ENCODE measurements at regions not wholly inside any gene's neighbourhood (a gene's known extent, or its start where the extent isn't known, plus 50 kb on each side); places are given as distances from the start of the nearest gene placed in this dataset.

DNA sequence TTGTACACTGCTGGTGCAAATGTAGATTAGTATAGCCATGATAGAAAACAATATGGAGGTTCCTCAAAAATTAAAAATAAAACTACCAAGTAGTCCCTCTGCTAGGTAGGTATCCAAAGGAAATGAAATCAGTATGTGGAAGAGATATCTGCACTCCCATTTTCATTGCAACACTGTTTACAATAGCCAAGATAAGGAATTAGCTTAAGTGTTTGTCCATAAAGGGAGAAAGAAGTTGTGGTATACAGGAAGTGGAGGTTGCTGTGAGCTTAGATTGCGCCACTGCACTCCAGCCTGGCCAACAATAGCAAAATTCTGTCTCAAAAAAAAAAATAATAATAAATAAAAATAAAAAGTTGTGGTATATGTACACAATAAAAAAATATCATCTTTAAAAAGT is 325.0 kb upstream of the EMCN start:
- no peak for DNase-seq (ENCODE audit: low spot score)

- no peak for DNase-seq (ENCODE audit: low spot score)
Observed at GRCh38 chr4:100841911-100842310, 324.1 kb upstream of the EMCN start.

- no peak for DNase-seq (ENCODE audit: low spot score)
Observed at GRCh38 chr4:100839712-100840111, 321.9 kb upstream of the EMCN start.

DNA sequence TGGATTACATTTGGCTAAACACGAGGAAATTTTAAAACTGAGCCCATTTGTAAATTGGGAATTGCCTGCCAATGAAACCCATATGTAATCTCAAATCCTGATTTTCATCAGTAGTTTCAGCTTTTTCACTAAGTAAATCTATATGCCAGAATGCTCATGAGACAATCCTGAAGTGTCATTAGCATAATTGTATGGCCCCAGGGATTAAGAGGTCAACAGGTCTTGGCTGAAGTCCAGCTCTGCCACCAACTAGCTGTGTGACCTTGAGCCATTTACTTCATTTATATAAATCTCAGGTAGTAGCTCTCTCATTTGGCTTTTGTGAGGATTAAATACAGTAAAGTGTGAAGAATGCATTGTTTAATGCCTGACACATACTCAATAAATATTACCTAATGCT is 320.5 kb upstream of the EMCN start:
- DNase-seq (ENCODE audit: low spot score), result no peak

GRCh38 chr4:100836929-100837328 is 319.1 kb upstream of the EMCN start:
- DNase-seq (ENCODE audit: low spot score), result no peak

- no peak for DNase-seq (ENCODE audit: low spot score)
Observed at GRCh38 chr4:100834616-100835015, 316.8 kb upstream of the EMCN start.

GRCh38 chr4:100833906-100834305 is 316.1 kb upstream of the EMCN start:
- DNase-seq (ENCODE audit: low spot score), result no peak

DNA sequence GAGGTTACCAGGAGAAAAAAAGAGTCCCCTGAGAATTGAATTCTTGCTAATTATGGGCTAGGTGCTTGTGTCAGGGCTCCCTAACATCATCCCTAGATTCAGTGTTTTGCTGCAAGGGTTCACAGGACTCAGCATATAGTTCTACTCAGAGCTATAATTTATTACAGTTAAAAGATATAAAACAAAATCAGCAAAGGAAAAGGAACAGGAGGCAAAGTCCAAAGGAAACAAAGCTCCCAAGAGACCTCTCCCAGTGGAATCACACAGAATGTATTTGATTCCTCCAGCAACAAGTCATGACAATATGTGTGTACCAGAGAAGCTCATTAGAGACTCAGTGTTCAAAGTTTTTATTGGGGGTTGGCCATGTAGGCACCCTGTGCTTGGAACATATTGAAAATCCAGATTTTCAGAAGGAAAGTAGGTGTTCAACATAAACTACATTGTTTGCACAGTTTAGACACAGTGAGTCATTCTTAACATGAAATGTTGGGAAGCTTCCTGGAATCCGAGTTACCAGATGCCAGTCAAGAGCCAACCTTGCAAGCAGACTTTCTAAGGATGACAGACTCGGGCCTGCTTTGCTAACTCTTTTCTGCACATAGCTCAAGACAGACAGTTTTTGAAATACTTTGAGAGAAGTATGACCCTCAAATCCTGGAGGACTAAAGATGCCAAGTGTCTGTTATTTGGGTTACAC is 311.3 kb upstream of the EMCN start:
- DNase-seq (ENCODE audit: low spot score), result no peak

GRCh38 chr4:100828364-100828763 is 310.5 kb upstream of the EMCN start:
- no peak for DNase-seq (ENCODE audit: low spot score)

GRCh38 chr4:100827756-100828155 is 309.9 kb upstream of the EMCN start:
- no peak for DNase-seq (ENCODE audit: low spot score)

GRCh38 chr4:100826808-100827548 is 309.2 kb upstream of the EMCN start:
- DNase-seq (ENCODE audit: low spot score), result peak; percentile 7

DNA sequence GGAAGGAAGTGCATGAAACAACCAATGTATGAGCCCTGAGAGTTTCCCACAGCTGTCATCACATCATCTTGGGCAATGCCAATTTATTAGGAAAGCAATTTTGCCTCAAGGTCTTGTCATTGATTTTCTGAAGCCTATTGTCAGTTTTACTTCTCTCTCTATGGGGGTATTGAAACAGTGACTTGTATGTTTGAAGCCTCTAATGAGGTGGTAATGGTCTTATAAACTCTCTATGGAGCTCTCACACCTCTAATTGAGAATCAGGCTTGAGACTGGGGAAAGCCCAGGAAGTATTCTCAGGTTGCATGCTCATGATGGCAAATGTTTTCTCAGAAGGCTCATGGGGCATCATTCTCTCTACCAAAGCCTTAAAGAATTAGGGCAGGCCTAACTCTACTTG is 308.2 kb upstream of the EMCN start:
- DNase-seq (ENCODE audit: low spot score), result no peak

- DNase-seq (ENCODE audit: low spot score), result no peak
Observed at GRCh38 chr4:100823993-100824323, 306.1 kb upstream of the EMCN start.

DNA sequence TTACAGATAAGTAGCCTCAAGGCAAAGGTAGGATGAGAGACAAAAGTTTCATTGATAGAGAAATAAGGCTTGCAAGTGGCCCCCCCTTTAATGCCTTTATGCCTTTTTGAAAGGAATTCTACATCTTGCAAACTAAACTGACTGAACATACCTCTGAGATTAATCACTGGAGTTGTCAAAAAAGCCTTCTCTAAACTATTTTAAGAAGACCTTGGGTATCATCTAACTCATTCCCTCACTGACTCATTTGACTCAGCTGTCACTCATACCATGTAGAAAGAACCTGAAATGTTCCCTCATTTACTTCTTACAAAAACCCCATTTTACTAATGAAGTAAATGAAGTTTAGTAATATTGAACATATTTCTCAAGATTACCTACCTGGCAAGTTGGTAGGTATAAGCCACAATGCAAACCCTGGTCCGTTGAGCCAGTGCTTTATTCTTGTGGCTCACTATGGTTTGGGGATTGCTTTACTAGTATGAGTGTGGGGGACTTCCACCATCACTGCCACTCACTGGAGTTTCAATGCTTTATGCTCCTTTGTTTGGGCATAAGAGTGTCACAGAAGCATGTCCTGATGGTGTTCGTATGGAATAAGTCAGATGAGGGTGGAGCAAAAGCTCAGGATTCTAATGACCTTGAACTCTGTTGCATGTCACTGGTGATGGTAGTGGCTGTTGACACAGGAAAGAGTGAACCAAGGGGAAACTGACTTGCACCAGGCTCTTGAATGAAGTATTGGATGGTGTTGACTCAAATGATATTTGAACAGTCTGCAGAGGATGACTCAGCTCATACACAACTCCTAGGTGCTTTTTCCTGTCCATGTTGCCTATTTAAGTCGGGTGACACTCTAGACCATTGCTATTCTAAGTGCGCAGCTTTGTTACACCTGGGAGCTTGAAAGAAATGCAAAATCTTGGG is 305.5 kb upstream of the EMCN start:
- no peak for DNase-seq (ENCODE audit: low spot score)

DNA sequence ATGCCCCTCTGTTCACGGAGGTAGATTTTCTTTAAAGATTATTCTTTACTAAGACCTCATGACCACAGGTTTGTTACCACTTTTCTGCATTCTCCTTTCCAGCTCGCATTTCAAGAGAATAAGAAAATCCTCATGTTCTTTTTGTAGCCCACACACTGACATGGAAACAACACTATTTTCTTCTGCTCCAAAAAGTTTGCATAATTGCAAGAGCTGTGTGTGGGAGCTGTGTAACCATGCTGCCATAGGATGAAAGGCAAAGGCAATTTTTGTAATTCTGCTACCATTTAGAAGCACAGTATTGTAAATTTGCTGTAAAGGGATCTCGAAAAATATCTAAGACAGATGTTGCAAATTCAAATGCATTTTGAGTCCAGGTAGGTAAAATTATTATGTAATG is 302.4 kb upstream of the EMCN start:
- no peak for DNase-seq (ENCODE audit: low spot score)

- no peak for DNase-seq (ENCODE audit: low spot score)
Observed at GRCh38 chr4:100819505-100819904, 301.7 kb upstream of the EMCN start.

DNA sequence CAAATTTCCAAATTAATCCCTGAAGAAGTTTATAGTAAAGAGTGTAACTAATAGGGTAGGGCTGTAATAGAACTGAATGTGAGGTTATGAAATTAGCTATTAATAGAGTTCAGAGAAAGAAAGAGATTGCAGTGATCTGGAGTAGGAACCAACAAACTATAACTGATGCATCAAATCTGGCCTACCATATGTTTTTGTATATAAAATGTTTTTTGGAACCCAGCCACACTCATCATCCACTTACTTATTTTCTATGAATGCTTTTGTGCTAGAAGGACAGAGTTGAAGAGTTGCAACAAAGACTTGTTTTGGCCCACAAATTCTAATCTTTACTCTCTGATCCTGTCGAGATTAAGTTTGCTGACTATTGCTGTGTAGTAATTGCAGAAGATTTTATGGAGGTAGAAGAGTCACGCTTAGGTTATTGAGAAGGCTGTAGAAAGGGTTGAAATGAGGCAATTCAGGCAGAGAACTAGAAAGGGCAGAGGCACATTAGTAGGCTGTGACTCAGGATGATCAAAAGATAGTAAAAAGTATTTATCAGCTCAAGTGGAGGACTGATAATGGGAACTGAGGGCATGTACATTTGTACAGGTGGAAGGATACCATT is 298.7 kb upstream of the EMCN start:
- DNase-seq (ENCODE audit: low spot score), result no peak

GRCh38 chr4:100811046-100811445 is 293.2 kb upstream of the EMCN start:
- DNase-seq (ENCODE audit: low spot score), result no peak

GRCh38 chr4:100809506-100809905 is 291.7 kb upstream of the EMCN start:
- DNase-seq (ENCODE audit: low spot score), result no peak

DNA sequence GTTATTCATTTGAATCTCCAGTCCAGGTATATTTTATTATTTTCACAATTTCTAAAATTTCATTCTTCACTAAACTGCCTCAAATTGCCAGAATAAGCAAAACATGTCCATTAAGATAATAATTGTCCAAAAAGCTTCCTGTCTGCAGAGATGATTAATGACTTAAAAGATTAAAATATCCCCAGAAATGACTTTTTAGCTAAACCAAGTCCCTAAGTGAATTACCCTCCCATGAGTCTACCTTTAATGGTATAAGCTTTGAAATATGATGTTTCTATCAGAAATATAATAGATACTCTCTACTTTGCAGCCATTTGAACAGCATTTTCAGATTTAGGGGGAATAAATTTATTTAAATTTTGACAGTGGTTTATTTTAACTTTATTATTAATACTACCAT is 289.2 kb upstream of the EMCN start:
- DNase-seq (ENCODE audit: low spot score), result no peak

DNA sequence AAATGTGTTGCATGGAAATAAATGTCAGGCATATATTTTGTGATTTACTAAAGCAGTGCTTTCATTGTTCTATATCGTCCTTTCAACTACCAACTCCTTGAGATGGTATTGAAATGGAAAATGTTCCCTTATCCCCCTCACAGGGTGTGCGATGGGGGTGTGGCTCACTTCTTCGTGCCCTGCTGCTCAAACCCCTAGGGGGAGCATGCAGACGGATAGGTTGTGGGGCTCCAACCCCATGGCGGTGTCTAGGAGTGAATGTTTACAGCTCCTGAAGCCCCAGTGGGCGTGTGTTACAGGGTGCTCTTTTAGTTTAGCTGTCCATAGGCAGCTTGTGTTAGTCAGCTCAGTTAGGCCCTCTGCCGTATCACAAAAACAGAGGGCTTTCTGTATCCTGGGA is 287.7 kb upstream of the EMCN start:
- no peak for DNase-seq (ENCODE audit: low spot score)

GRCh38 chr4:100804576-100805360 is 286.9 kb upstream of the EMCN start:
- DNase-seq (ENCODE audit: low spot score), result no peak
